G401 (cell line): ENCODE measurements at regions not wholly inside any gene's neighbourhood (a gene's known extent, or its start where the extent isn't known, plus 50 kb on each side); places are given as distances from the start of the nearest gene placed in this dataset.

Experiments used
- DNase-seq: peaks from one replicate; pipeline ENCODE4 v3.0.0-alpha.2; 2015; ENCODE audit warnings: low spot score
- in situ Hi-C: cut with HindIII; loops from 2 replicates; pipeline ENCODE4 v1.10.0; 2016; ENCODE audit warnings: low sequenced_read_pairs, mixed read lengths

DNA sequence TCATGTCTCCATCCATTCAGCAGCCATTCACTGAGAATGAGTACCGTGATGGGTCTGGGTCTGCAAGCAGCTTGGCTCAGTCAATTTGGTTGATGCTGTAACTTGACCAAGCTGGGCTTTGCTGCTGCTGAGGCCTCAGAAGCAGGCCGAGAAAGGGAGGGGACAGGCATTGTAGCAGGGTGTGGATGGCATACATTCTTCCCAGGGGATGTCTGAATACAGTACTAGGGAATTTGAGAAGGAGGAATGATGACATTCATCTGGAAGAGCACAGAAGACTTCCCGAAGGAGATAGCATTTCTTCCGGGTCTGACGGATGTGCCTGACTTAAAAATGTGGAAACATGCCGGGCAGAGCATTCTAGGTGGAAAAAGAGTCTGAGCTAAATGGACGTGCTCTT, 105.3 kb upstream of the ADPGK start:
- in situ Hi-C loops, result no loop called here
- no peak for DNase-seq

DNA sequence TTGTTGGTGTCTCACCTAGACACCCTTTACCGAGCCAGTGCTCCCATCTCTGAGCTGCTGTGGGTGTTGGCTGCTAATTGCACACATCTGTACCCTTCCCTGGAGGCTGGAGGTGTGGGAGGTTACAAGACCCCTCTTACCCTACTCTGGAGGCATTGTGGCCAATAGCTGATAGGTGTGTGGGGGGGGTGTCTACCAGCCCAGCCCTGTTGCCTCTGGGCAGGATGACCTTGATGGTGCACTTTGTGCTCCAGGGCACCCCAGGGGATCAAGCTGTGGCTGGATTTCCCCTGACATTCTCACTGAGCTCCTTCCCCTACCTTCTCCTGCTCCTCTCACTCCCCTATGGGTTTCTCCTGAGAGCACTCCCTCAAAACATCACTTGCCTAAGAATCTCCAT, 104.7 kb upstream of the ADPGK start:
- in situ Hi-C loops, result no loop called here
- no peak for DNase-seq

DNA sequence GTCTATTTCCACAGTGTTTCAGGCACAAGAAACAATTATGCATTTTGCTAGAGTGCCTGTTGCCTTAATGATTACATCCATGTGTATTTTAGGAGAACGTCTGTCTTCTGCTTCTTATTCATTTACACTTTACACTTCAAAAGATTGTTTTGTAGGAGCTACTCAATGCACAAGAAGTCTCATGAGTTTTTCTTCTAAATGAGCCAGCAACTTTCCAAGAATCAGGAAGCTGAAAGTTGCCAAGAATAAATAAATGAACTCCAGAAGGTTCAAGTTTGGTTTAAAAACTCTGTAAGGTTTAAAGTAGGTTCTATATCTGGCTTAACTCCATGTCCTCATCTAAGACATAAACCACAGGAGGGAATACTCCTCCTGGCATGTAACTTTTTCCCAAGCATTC, 103.8 kb upstream of the ADPGK start:
- DNase-seq, result no peak
- in situ Hi-C loops, result no loop called here

DNA sequence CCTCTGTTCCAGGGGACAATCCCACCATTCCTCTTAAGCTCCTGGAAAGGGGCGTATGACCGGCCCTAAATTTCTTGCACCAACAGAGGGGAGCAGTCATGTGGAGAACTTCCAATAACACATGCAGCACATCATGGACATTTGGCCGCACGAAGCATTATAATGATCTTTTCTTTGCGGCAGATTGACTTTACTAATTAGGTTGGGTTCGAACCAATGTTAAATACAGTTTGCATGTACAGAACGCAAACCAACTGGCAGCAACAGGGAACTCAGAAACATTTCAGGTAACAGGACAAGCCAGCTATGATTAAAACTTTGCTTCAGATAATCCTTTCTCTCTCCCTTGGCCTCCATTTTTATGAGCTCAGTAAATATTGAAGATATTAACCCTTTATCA, 100.8 kb upstream of the ADPGK start:
- no peak for DNase-seq
- in situ Hi-C loops, result no loop called here

DNA sequence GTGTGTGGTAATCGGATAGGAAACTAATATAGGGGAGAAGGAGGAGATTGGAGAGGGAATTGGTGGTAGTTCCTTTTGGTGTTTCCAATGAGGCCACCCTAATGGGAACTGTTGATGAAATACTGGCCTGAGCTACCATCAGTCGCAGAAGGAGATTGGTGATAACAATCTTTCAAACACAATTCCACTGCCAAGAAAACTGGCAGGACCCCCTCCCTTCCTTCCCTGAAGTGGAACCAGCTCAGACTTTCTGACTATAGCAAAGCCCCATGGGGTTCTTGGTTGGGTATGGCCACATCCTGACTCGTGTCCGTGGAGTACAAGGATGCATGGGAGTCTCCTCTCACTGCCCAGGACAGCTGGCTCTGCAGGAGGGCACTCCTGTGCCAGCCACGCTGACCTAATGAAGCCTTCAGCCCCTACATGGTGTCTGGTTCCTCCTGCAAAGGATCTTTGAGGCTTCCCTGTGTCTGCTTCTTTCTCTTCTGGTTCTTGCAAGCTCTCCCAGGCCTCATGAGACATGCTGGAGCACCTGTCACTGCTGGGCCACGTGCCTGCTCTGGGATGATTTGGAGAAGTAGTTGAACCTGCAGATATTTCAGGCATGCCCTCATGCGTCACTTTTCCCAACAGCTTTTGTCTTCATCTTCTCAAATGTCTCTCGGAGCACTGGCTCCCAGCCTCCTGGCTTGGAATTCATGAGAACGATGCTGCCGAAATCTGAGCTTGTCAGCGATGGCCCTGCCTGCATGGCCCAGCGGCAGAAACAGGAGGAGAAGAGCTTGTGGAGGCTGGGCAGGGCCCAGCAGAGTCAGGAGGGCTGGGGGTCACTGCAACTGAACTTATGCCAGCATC, 90.0 kb upstream of the ADPGK start:
- in situ Hi-C loops, result no loop called here
- peak; percentile 38 for DNase-seq

DNA sequence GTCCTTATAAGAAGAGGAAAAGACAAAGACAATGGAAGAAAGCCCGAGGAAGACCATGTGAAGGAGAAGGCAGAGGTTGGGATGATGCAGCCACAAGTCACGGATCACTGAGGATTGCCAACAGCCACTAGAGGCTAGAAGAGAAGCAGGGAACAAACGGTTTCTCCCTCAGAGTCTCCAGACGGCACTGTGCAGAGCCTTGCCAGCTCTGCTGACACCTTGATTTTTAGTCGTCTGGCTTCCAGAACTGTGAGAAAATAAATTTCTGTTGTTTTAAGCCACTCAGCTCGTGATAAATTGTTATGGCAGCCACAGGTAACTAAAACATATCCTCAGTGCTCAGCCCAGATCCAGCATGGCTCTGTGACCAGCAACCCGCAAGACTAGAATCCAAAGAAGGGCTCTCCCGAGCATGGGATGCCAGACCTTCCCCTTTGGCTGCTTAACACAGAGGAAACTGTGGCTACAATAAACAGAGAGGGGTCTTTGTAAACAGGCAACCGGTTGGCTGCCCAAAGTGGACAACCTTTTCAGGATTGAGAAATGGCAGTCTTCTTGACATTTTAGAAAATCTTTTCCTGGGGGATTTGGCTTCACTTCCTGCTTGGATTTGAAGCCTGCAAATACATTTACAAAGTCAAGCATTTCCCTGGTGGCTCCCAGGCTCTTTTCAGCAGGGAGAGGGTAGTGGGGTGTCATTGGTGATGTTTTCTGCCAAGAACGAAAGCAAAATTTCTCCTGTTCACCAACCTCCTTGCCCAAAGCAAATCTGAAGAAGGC, 88.7 kb upstream of the ADPGK start:
- in situ Hi-C loops, result no loop called here
- DNase-seq, result peak; percentile 36

DNA sequence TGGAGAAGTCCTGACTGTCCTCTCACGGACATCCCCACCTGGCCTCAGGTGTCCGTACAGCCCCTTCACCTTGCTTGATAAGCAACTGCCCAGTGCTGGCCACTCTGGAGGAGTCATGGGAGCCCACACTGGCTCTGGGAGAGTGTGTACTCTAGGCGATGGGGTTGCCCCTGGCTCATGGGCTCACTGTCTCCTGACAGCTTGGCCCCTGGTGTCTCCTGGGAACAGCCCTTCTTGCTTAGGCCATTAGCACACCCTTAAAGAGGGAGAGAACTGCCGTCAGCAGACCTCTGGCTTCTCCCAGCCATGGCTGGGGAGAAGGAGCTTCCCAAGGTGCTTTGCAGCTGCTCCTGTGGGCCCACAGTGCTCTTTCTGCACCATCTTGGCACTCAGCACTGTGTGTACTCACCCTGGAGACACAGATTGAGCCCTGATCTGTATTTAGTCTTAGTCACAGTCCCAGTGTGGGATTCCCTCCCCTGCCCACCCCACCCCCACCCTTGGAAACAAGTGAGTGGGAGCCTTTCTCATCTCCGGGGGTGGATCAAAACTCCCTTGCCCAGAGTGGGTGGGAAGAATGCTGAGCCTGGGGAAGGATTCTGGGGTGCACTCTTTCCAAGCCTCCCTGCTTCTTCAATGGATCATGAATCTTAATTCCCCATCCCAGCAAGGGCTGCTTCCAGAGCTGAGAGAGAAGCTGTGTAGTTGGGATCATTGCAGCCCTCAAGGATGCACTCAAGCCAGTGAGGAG, 83.5 kb upstream of the ADPGK start:
- DNase-seq, result no peak
- in situ Hi-C loops, result no loop called here

DNA sequence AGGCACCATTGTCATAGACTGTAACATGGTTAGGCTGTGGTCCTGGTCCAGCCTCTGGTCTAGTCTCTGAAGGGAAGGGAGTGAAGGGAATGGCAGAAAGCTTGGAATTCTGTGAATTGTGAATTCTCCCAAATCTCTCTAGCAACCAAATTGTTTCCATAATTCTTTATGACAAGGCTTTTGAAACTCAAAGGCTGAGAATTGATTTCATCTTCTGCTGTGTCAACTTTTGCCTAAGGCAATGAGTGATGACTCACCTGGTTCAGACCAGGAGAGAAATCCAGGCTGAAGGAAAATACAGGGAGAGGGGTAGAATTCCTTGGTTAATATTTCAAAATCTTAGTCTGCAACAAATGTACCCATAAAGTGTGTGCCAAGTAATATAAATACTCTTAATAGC, 82.6 kb upstream of the ADPGK start:
- no peak for DNase-seq
- in situ Hi-C loops, result no loop called here

DNA sequence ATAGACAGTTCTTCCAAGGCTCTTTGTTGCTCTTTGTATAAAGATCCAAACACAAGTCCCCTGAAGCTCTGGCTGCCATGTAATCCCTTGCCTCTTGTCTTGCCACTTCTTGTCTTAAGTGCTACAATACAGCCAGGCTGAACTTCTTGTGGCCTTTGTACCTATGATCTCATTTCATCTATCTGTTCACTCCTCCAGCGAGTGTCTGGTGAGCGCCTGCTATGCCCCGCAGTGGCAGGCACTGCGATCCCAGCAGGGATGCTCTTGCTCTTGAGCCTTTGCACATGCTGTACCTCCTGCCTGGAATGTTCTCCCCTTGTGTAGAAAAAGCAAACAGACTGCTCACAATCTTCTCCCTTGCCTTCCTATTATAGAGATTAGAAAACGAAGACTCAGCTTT, 81.9 kb upstream of the ADPGK start:
- in situ Hi-C loops, result no loop called here
- DNase-seq, result no peak

DNA sequence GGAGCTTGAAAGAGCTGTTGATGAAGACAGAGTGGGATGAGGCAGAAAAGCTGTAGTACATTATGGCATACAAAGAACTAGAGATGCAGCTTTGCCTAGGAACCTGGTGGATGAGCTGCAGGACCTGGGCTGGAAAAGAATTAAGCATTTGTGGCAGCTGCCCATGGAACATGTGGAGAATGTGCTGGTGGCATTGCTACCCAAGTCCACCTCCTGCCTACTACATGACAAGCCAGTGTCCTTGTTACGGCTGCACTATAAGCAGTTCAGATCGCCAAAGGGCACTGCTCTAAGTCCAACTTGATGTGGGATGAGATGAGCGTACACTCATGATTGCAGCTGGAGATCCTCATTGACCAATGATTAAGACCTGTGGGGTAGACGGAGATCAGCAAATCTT, 81.1 kb upstream of the ADPGK start:
- in situ Hi-C loops, result no loop called here
- no peak for DNase-seq

DNA sequence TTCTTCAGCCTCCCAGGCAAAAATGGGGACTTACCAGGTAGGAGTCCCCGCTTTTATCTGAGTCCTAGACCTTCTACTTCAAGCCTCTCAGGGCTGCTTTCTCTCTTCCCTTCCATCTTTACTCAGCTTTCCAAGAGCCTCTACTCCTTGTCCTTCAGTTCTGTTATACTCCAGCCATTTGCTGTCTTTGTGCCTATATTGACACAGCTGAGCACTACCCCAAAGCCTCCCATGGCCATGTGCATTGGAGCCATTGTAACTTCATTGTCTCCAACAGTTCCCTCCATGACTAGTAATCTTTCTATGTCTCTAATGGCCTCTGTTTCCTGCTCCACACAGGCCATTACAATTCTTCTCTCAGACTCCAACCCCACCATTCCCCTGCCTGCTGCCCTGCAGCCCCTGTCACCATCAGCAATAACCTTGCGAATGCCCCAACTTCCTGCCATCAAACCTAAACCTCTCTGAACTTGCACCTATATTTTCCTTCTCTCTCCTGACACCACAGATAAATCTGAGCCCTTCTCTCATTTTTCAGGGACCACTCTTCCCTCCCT, 77.9 kb upstream of the ADPGK start:
- in situ Hi-C loops, result no loop called here
- no peak for DNase-seq

DNA sequence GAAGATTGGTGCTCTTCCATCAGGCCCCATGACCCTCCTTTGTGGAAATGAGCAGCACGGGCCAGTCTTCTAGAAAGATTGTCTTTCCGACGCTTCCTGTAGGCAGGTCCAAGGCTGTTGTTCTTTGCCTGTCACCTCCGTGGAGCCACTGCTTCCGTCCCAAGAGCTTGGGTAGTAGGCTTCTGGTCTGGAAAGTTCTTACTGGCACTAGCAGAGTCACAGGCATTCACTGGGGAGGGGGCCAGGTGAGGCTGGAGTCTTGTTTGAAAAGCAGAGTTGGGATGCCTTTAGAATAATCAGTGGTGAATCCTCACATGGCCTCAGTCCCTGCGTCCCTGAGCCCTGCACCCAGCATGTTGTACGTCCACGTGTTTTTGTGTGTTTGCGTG, 76.2 kb upstream of the ADPGK start:
- in situ Hi-C loops, result no loop called here
- no peak for DNase-seq

DNA sequence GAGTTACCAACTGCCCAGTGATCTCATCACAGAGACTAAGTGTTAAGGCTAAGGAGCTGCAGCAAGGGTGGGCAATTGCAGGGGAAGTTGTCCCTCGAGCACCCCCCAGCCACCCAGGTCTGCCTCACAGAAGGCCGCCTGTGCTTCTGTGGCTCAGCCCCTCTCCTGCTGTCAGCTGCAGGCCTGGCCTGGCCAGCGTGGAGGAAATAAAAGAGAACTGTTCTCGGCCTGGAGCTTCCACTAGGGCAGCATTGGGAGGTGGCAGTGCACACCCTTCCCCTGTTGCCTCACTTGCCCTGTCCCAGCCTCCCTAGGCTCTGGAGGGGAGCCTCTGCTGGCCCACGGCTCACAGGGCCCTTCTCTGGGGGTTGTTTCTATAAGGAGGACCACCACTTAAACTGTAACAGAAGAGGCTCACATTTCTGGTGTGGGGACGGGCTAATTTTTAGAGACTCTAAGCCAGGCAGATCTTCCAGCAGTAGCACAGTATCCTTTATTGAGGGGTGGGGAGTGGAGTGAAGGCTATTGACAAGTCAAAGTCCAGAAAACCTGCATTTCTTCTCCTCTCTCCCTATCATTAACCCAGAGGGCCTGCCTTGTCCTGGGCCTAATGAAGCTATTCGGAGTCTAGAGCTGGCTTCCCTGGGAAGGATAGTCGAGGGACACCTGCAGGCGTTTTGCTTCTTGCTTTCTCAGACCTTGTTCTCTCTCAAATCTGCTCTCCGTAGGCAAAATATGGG, 75.6 kb upstream of the ADPGK start:
- in situ Hi-C loops, result no loop called here
- DNase-seq, result peak; percentile 13

DNA sequence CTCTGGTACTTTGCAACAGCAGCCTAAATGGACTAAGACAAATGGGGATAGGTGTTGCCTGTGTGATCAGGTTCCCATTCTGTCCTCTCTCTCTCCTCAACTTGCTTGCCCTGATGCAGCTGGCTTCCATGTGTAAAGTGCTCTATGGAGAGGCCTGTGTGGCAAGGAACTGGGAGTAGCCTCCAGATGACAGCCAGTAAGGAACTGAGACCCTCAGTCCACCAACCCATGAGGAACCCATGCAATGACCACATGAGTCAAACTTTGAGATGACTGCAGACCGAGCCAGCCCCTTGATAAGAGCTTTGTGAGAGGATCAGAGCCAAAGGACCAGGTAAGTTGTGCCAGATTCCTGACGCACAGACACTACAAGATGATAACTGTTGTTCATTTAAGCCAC, 74.6 kb upstream of the ADPGK start:
- no peak for DNase-seq

DNA sequence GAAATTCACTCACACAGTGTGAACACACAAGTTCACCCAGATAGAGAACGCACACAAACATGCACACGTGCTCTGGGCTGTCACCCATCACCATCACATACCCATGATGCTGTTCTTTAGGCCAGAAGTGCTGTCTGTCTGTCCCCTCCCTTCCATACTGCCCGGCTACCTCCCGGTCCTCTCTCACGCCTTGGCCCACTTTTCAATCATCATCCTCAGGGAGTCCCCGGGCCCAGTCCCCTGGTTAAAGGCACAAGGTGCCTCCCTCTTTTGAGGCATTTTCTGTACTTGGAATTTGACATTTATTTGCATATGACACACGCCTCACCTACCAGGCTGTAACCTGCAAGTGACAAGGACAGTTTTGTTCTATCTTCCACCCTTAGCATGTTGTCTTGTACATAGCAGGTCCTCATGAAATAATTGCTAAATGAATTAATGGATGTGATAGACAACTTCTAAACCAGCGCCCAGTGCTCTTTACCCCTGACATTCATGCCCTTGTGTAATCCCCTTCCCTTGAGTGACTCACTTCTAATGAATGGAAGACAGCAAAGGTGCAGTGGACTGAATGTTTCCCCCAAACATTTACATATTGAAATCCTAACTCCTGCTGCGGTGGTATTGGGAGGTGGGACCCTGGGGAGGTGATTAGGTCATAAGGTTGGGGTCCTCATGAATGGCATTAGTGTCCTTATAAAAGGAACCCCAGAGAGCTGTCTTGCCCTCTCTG, 73.9 kb upstream of the ADPGK start:
- in situ Hi-C loops, result no loop called here
- DNase-seq, result no peak

More for the DNA sequence above, 74.6 kb upstream of the ADPGK start:
- in situ Hi-C loops, result no loop called here

DNA sequence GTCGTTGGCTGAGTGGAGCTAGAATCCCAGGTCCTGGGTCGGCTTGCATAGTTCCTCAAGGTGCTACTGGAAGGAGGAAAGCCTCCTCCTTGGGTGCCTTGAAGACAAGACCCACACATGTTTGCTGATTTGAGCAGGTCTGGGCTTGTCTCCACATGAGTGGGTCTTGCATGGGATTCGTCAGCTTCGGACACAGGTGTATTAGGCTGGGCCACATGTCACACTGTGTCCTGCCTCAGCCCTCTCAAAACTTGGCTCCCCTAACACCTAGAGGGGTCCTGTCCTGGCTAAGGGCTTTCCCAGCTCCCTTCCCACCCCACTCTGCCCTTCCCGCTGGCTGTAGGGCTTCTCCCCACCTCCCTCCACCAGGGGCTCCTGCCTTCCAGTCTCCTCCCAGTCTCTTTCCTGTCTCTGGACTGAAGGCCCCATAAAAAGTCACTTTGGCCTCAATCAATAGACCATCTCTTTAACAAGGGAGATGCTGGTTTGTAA, 73.0 kb upstream of the ADPGK start:
- DNase-seq, result no peak
- in situ Hi-C loops, result no loop called here

DNA sequence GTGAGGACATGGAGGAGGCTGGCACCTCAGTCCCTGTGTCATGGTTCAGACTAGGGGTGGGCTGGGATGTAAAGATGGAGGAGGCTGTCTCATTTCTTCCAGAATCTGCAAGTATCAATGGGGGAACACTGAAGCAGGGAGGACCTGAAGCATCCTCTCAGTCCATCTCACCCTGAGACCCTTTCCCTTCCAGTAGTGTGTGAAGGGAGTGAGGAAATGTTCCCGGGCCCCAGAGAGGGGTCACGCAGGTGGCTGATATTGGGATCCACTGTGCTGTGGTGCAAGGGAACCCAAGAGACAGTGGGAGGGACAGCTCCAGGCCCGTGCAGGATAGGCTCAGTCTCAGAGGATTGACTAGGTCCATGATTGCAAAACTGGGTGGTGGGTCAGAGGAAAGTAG, 72.2 kb upstream of the ADPGK start:
- no peak for DNase-seq
- in situ Hi-C loops, result no loop called here

DNA sequence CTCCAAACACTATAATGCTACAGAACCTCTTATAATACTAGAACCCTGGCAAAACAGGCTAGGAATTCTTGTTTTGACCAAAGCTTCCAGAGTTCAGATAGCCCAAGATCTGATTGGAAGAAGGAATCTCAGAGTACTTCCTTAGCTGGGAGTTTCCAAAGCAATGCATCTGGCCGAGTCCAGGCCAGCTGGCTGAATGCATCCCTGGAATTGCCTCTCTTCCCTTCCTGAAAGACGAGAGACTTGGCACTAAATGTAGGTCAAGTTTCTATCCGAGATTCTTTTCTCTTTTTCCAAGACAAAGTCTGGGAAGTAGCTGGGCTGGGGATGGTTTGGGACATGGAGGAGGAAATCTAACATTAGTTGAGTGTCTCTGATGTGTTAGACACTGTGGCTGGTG, 68.7 kb upstream of the ADPGK start:
- DNase-seq, result no peak
- in situ Hi-C loops, result no loop called here
